GM12872 (cell line): ENCODE measurements at regions not wholly inside any gene's neighbourhood (a gene's known extent, or its start where the extent isn't known, plus 50 kb on each side); places are given as distances from the start of the nearest gene placed in this dataset.

Experiments used
- CTCF ChIP-seq: IDR thresholded peaks from 3 replicates; pipeline ENCODE4 v1.5.1; 2011; ENCODE audit warnings: low read depth, mild to moderate bottlenecking, low read length, moderate library complexity; ENCODE audit not compliant: insufficient read depth

- TF ChIP-seq CTCF: no peak
These were observed 137.0 kb downstream of the MRPL36 start for GRCh38 chr5:1662559-1663085.

GRCh38 chr5:1661831-1662558 lies 137.6 kb downstream of the MRPL36 start:
- TF ChIP-seq CTCF: no peak

GRCh38 chr5:1661311-1661710 lies 137.6 kb upstream of the LPCAT1 start:
- TF ChIP-seq CTCF: no peak

- TF ChIP-seq CTCF: no peak
These were observed 136.8 kb upstream of the LPCAT1 start for GRCh38 chr5:1660511-1660910.

- no peak for TF ChIP-seq CTCF
These were observed 136.2 kb upstream of the LPCAT1 start for GRCh38 chr5:1660001-1660400.

- no peak for TF ChIP-seq CTCF
These were observed 135.6 kb upstream of the LPCAT1 start for GRCh38 chr5:1659100-1659981.

- no peak for TF ChIP-seq CTCF
These were observed 134.9 kb upstream of the LPCAT1 start for GRCh38 chr5:1658665-1659064.
